Stimulated activated CD8-positive, alpha-beta memory T cell treated with anti-CD3 and anti-CD28 coated beads, Interleukin-7, amount 100 ng/mL, for 24 hours (primary cell): ENCODE measurements at regions not wholly inside any gene's neighbourhood (a gene's known extent, or its start where the extent isn't known, plus 50 kb on each side); places are given as distances from the start of the nearest gene placed in this dataset.
"Not testable (repeated sequence)": the region's sequence is repeated elsewhere in the genome, so short reads cannot be mapped to it uniquely, and the experiment has no call there.

Source experiments
- DNase-seq: peaks from one replicate; pipeline ENCODE4 v3.0.0-alpha.2; 2020; ENCODE audit warnings: low read depth

DNA sequence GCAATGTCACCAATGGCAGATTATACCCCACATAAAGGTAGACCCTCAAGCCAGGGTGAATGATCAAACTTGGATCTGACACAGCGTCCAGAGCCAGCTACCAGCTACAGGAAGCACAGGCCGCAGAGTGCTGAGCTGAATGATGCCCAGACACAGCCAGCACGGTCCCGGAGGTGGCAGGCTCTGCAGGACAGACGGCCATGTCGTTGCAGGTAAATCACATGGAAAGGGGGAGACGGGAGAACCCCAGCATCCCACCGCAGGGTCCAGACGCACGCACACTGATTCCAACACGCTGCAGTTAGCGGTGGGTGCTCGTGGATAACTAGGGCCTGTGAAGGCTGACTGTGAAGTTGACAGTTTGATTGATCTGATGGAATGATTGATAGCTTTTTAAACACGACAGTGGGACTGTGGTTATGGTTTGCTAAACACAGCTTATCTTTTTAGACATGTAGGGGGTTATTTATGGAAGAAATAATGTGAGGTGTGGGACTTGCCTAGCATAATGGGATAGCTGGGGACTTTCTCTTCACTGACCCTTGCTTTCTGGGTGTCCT is 228.5 kb downstream of the ERMARD start:
- DNase-seq: no peak

DNA sequence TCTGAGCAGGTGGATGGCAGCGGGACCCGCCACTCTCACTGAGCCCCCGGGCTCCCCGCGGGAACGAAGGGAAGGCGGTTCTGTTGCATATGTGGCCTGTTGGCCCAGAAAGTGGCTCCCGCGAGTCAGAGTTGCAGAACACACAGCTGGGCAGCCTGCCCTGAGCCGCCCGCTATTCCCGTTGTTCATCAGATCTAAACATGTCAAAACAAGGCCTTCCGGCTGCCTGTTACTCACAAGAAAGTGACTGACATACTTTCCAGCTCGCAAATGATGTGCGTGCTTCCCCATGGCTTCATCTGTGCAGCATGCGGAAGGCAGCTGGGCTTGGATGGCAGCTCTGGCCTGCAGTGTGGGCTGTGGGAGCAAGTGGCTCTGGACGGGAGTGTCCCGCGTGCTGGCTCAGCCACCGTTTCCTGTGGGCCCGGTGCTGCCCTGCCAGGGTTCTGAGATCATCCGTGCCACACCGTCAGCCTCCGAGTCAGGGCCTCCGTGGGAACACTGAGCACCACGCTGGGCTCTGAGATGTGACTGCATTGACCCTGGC is 227.3 kb downstream of the ERMARD start:
- no peak for DNase-seq

DNA sequence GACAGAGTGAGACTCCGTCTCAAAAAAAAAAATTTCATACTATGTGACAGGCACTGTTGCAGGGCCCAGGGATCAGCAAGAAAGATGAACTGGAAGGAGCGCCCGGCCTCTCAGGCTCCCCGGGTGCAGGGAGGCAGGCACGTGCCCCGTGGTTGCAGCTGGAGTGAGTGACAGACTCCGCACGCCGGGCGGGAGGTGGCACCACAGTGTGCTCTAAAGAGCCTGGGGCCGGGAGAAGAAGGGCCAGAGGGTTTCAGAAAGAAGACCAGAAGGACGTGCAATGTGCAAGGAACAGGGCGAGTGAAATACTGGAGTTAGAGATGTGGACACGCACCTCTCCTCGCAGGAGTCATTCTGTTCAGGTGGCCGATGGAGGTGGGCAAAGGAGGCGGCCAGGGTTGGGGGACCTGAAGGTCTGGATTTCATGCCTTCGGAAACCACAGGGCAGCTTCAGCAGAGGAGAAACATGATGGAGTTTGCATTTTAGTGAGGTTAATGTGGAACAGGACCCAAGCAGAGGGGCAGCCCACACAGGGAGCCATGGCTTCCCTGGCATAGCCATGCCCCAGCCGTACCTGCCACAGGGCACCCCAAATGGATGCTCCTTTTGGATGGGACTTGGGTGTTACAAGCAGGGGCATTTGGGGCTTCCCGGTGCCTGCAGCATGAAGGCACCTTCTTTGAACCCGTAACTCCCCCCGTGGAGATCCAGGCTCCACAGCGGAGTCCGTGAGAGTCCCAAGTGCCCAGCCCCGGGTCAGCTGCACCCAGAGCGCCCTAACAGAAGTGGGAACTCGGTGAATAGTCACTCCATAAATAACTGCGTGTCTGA is 226.2 kb downstream of the ERMARD start:
- DNase-seq: no peak

DNA sequence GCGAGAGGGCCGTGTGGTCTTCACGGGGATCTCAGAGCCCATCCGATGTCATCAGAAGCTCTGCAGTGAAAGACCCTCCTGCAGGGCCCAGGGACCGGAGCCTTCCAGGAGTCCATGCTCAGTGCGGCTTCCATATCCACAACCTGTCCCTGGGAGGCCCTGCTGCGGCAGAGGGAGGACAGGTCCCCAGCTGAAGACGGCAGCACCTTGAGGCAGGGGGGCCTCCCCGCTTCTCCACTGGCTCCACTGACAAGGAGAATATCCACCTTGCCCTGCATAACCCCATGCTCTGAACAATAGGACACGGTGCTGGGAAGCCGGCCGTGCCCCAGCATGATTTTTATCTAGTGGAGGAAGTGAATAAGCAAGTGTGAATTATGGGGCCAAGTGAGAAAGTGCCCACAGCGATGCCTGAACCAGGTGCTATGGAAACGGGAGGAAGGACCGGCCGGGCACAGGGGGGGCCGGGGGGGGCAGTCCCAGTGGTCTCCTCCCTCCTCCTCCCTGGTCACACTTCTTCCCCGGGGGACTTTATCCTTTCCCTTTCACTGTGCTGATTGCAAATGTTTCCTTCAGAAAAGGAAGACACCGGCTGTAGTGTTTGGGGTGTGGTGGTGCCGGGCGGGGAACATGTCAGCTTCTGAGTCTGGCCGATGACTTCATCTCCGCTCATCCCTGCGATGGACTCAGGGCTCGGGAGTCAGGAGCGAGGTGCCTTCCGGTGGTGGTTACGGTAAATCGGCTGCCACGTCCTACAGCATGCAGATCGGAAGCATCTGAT is 225.1 kb downstream of the ERMARD start:
- no peak for DNase-seq

DNA sequence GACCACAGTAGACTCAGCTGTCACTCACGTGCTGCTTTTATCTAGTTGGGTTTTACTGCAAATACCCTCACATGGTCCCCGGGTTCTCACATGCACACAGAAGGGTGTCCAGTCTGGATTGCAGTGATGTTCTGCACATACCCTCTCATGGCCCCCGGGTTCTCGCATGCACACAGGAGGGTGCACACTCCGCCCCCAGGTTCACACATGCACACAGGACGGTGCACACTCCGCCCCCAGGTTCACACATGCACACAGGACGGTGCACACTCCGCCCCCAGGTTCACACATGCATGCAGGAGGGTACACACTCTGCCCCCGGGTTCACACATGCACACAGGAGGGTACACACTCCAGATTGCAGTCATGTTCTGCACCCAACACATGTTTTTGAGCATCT is 224.3 kb downstream of the ERMARD start:
- DNase-seq: no peak

DNA sequence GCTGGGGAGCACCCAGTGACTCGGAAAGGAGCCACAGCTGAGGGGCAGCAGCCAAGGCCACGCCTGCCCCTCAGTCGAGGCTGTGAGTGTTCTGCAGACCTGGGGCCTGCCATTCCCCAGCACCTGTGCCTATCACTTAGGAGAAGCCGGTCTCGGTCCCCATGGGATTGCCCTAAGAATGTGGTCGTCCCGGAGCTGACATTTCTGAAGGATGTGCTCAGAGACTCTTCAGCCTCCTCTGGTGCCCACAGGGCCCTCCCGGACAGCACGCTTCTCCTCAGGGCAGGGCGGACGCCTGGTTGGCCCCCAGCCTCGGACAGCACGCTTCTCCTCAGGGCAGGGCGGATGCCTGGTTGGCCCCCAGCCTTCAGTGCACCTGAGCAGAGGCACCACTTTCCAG is 223.9 kb downstream of the ERMARD start:
- DNase-seq: no peak

DNA sequence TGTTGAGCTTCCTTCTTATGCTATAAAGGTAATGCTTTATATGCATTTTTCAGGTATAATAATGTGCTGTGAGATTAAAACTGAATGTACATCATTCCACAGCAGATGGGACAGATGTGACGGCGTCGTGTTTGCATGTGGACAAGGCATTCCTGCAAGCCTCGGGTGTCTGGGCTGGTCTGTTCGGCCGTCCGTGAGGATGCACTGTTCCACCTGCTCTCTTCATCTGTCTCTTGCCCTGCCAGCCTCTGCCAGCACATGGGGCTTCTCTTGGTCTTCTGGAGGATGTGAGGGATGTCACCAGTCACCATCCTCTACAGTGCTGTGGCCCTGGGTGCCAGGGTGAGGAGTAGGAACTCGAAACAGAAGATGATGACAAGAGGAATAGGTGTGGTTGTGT is 223.2 kb downstream of the ERMARD start:
- no peak for DNase-seq

DNA sequence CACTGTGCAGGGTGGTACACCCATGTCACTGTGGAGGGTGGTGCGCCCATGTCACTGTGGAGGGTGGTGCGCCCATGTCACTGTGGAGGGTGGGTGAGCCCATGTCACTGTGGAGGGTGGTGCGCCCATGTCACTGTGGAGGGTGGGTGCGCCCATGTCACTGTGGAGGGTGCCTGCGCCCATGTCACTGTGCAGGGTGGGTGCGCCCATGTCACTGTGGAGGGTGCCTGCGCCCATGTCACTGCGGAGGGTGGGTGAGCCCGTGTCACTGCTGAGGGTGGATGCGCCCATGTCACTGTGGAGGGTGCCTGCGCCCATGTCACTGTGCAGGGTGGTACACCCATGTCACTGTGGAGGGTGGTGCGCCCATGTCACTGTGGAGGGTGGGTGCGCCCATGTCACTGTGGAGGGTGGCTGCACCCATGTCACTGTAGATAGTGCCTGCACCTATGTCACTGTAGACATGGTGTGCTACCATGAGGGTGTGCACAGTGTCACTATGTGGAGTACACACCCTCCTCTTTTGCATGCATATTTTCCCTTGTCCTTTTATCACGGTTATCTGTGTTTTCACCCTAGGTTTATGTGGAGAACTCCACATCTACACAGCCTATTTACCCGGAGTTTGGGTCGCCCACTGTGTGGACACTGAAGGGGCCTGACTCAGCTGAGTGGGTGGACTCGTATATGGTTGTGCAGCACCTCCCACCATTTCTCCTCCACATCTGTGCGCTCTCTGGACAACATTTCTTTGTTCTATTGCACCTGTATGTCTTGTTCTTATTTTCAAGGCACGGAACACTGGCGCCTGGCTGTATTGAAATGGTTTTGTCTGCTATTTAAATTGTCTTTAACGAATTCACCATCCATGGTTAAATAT is 222.4 kb downstream of the ERMARD start:
- not testable (repeated sequence) for DNase-seq

DNA sequence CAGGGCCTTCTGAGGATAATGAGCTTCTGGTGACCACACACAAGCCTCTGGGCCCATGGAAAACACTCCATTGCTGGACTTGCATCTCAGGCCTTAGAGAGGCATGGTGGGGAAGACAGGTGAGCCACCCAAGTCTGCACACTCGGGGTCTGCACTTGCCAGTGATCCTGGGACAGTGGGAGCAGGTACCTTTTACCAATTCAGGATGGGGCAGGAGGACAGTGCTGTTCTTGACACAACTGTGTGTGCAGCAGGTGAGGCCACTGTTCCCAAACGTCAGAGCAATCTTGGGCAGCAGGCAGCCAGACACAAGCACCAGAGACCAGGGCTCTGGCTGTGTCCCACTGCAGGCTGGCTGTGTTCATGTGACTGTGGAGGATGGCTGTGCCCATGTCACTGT is 221.3 kb downstream of the ERMARD start:
- DNase-seq: no peak

DNA sequence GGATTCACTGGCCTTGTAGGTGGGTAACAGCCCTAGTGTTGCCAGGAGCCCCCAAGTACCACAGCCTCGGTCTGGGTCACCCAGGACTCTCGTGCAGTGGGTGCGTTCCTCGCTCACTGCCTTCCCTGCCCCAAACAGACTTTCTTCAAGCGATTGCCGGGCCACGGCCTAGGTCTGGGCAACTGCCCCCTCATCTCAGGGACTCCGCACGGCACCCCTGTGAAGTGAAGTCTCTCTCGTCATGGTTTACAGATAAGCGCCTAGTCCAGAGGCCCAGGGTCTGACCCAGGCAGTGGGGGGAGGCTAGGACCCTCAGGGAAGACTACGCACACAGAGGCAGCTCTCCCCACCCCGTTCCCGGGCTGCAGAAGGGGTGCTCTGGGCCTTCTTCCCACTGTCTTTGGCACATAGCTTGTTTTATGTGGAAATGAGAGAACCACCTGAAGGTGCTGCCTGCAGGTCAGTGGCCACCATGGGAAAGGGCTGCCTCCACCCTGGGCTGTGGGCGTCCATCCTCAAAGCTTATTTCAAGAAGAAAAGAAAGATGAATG is 220.8 kb downstream of the ERMARD start:
- DNase-seq: no peak

DNA sequence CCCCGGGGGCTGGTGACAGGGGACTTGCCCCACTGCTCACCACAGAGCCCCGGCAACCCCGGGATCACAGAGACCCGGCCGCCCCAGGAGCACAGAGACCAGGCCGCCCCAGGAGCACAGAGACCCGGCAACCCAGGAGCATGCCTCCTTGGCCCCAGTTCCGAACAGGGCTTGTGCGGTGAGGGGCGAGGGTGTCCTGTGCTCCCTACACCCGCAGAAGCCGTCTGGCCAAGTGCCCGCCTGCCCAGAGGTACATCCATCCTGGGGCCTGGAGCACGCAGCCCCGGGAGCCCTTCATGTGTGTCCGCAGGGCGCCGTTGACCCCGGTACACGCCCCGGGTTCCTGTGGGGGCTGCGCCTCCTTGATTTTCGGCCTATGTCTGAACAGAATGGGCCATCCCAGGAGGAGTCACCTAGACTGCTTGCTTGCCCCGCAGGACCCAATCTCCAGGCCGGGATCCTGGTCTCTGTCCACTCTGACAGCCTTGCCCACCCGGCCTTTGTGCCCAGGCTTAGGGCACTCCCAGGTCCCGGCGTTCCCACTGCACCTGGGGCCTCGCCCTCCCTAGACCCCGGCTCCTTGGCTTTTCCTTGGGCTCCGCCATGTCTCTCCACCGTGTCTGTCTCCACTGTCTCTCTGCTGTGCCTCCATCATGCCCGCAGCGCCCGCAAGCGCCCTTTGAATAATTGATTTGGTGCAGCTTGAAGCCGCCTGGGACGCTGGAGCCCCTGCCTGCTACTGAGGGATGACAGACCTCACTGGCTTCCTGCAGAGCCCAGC is 219.8 kb downstream of the ERMARD start:
- DNase-seq: no peak

DNA sequence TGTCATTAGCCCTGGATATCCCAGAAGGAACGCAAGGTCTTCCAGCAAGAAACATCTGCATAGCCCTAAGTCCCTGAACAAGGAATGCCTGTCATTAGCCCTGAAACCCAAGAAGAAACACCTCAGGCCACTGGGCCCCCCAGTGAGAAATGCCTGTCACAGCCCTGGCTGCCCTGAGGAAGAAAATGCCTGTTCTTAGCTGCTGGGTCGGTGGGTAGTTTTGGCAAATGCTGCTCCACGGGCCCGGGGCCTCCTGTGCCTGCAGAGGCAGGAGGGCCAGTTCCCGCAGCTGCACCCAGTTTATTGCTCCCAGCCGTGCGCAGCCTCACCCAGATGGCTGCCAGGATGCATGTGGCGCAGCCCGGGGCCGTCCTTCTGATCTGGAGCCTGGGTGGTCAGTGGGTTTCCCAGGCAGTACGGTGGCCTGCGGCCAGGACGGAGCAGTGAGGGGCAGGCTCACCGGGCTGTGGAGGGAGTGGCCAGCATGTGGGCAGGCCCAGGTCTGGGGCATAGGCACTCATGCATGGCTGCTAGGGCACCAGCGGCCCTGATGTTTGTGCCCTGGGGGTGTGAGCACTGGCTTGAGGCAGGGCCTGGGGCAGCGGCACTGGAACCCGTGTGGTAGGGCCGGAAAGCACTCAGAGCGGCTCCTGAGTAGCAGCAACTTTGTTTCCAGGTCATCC is 219.0 kb downstream of the ERMARD start:
- DNase-seq: no peak

DNA sequence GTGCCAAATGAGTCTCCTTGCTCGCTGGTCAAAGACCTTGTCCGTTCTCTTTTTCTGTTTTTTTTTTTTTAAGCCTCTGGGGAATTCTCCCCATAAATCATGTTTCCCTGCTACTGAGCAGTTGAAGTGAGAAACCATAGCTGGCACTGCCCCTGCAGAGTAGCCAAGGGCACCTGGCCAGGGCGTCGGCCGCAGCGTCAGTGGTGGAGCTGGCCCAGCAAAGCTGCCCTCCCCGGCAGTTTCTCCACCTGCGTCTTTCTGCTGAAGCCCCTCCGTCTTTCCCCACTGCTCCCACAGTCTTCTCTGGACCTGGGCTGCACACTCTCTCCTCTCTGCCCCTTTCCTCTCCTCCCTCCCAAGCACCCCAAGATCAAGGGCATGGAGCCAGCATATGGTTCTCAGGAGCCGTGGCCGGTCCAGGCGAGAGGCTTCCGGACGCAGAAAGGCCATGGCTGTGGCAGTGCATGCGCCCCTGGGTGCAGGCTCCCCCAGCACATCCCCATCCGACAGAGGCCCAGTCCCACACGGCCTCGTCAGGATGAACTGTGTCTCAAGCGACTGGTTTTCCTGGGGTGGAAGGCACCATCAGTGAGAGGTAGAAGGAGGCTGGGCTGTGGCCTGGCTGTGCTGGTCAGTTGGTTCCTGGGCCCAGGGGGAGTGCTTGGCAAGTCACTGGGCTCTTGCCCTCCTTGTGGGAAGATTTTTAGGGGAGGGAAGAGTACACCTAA is 218.1 kb downstream of the ERMARD start:
- no peak for DNase-seq

DNA sequence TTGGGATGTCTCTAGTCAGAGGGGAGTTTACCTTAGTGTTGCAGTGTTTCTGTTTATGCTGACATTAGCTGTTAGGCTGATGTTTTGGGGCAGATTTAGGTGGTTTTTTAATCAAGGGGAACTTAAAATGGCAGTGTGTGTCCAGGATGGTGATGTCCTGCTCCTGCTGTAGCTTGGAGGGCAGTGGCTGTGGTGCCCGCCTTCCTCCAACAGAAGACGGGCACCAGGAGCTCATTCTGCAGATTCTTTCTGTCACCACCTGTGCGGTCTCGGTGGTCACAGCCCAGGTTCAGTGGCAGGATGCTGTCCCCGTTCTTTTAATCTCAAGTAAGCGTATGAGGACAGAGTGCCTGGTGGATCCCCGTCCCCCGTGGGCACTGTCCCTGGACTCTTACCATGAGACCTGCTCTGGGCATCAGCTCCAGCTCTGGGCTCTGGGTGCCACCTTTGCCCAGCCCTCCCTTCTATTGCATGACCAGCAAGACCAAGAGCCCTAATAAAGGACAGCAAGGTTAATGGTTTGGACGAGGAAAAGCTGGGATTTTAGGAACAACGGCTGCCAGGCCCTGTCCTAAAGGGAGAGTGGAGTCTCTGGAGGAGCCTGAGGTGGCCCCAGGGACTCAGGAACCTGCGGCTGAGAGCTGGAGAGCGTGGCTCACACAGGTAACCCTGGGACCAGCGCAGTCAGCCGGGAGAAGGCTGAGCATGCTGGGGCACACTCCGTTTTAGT is 217.3 kb downstream of the ERMARD start:
- no peak for DNase-seq

DNA sequence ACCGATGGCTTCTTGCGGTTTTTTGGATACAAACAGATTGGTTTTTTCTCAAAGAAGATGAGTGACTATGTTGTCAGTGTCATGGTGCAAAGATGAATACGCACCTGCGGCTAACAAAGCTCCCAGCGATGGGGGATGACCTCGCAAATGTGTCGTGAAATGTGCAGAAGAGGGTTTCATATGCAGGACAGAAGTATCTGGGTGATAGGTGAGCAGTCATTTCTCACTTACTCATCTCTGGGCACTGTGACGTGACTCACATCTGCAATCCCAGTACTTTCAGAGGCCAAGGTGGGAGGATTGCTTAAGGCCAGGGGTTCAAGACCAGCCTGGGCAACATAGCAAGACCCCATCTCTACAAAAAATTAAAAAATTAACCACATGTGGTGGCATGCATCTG is 216.3 kb downstream of the ERMARD start:
- DNase-seq: no peak

DNA sequence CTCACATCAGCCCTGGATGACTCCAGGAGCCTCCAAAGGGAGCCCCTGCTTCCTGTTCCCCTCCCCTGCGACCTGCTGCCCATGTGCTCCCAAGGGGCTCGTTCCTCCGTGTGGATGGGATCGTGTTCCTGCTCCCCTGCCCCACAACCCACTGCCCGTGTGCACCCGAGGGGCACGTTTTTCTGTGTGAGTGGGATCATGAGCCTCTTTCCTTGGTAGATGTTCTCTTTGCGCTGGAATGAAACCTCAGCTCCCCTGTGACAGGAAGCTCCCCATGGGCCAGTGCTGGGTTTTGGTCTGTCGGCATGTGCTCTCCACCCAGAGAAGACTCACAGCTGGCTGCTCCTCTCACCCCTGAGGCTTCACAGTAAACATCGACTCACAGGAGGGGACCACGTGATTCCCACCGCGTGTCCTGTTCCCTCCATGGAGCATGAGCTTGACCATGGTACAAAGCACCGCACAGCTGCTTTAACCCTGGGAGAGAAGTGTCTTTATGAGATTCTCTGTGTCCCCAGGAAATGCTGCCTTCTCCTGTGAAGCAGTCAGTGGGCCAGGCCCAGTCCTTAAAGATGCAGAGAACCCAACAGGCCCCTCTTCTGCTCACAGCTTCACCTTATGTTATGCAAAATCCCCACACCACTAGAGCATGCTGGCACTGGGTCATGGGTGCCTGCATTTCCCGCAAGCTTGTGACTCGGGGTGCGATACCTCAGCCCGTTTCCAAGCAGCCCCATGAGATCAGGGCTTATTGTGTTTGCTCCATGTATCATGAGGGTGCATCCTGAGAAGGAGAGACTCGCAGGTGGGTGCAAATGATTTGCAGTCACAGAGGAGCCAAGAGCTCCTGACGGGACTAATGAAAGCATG is 215.1 kb downstream of the ERMARD start:
- no peak for DNase-seq

DNA sequence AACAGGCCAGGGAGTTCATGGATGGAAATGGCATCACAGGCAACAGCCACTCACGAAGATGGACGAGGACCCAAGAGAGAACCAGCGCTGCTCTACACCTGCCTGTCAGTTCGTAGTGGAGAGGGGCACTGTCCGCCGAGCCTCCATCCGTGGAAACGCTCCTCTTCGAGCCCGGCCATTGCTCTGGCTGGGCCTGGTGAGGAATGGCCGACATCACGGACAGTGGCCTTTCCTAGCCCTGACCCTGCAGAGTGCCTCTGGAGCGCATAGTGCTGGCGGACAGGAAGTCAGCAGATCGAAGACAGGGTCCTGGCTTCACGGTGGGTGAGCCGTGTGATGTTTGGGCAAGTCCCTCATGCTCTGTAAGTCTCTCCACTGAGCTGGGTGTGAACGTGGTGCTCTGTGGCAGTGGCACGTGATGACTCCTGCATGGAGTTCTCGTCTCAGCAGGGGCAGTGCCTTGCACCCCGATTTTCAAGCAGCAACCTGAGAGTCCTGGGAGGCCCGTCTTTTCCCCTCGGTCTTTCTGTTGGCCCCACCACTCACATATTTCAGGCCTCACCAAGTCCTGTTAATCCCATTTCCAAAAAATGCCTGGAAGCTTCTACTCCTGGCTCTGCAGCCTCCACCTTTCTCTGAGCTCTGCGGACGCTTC is 214.4 kb downstream of the ERMARD start:
- no peak for DNase-seq
